Spleen (tissue), 7 donors: ENCODE measurements at regions not wholly inside any gene's neighbourhood (a gene's known extent, or its start where the extent isn't known, plus 50 kb on each side); places are given as distances from the start of the nearest gene placed in this dataset.

Experiments used
- CTCF ChIP-seq, 11 experiments: fragments of 200-600 bp in 7 of 11; fragments of 450-650 bp in 4 of 11; sonication (generic) in 4 of 11; IDR thresholded peaks in 8 of 11; conservative IDR thresholded peaks in 3 of 11; 1 replicate in 7 of 11; 2 replicates in 4 of 11; pipeline versions ENCODE4 v1.4.0 to v1.8.0; 2016 to 2021; ENCODE audit warnings: antibody characterized with exemption in 11 of 11, inconsistent platforms in 4 of 11, mild to moderate bottlenecking in 1 of 11
- POLR2AphosphoS5 ChIP-seq, 3 donors: sonication (generic); formaldehyde crosslinking; IDR thresholded peaks; one replicate each; pipeline ENCODE4 v1.5.1; 2017; ENCODE audit warnings: antibody characterized with exemption in 3 of 3
- donor health status: DM: no; HTN: no; CAD: no; lungs with moderate emphysema.
- donor health status: DM: no; HTN: no; CAD: no.
- donor health status: DM: no; HTN: no; CAD: no.

- TF ChIP-seq CTCF (IDR thresholded peaks at IDR 0.05 in 8 of 11, conservative IDR thresholded peaks at IDR 0.05 in 3 of 11) (no peak), POLR2AphosphoS5 (IDR thresholded peaks at IDR 0.05) (no peak)
Observed at GRCh38 chr2:8537562-8538155, 144.2 kb upstream of the ID2 start.
